Activated CD4-positive, alpha-beta T cell treated with anti-CD3 and anti-CD28 coated beads for 24 hours (primary cell): ENCODE measurements at regions not wholly inside any gene's neighbourhood (a gene's known extent, or its start where the extent isn't known, plus 50 kb on each side); places are given as distances from the start of the nearest gene placed in this dataset.
"Not testable (repeated sequence)": the region's sequence is repeated elsewhere in the genome, so short reads cannot be mapped to it uniquely, and the experiment has no call there.

ENCODE experiments used
- DNase-seq, 2 donors: peaks; one replicate each; pipeline ENCODE4 v3.0.0-alpha.2; 2020; ENCODE audit warnings: low read depth in 2 of 2

DNA sequence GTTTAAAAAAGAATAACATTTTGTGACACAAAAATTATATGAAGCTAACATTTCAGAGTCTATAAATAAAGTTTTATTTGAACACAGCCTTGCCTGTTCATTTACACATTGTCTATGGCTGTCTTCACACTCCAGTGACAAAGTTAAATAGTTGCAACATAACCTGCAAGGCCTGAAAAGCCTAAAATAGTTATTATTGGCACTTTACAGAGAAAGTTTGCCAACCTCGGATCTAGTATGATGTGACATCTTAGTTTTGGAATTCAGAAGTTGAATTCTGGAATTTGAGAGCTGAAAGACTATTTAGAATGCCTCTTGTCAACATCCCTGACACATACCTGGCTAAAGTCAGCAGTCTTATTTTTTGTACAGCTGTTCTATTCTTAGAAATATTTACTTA, 68.3 kb downstream of the DYRK2 start:
- no peak for DNase-seq

DNA sequence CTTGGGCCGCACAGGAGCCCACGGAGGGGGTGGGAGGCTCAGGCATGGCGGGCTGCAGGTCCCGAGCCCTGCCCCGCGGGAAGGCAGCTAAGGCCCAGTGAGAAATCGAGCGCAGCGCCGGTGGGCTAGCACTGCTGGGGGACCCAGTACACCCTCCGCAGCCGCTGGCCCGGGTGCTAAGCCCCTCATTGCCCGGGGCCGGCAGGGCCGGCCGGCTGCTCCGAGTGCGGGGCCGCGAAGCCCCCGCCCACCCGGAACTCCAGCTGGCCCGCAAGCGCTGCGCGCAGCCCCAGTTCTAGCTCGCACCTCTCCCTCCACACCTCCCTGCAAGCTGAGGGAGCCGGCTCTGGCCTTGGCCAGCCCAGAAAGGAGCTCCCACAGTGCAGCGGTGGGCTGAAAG, 70.8 kb downstream of the DYRK2 start:
- not testable (repeated sequence) for DNase-seq

DNA sequence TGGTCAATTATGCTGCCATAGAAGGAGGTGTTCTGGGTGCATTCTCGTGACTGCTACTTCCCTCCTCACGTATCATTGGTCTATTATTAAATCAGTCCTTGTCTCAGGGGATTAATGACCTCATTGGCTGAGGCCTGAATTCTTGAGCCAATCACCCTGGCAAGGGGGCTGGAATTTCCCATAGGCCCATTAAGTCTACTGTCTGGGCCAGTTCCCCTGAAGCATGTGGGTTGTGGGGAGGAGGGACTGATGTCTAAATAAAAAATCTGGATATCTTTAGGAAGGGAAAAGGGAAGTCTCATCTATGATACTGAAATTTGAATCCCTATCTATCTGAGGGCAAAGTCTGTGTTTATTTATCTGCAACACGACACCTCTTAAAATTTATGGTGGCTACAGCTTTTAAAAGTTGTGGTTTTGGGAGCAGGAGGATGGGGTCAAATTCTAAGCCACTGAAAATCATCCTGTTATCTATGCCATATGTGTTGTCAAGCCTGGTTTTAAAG, 71.9 kb downstream of the DYRK2 start:
- DNase-seq = no peak

DNA sequence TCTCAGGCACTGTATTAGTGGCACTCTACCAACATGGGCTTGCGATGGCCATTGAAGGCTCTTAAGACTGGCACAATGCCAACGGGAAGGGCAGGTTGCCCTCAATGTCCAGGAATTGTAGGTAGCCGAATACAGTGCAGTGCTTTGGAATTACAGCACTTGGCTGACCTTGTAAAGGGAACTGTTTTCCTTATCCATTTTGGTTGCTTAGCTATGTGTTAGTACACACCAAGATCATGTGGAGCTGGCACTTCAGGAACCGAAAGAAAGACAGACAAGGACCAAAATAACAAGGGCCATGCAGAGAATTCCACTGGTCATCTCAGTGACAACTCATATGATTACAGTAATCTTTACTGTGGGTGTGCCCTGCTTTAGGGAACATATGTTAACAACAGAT, 72.7 kb downstream of the DYRK2 start:
- no peak for DNase-seq

DNA sequence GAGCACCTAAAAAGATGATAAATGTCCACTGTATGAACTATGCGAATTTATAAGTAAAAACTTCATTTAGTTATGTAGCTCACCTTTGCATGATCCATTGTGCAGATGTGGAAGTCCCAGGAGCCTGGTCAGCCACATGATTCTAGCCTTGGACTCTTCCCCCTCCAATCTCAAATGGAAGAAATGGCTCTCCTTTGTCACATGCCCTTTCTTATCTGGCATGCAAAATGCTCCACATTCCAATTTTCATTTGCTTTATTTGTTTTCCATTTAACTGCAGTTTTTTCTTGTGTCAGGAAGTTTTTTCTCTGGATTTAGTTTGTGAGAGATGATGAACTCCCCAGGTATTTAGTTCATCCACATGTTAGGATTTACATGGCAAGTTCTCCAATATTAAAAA, 73.8 kb downstream of the DYRK2 start:
- DNase-seq = no peak

DNA sequence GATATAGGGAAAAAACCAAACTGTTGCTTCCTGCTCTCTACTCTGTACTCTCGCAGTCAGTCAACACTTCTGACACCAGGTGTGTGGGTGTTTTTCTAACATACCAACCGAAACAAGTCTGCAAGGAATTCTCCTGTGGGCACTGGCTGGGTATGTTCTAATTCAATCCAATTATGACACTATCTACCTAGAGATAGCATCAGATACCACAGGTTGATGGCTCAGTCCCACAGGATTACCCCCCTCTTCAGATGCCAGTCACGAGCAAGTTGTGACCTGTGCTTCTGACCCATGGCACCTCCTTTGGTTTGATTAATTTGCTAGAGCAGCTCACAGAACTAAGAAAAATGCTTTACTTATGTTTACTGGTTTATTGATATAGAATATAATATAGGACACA, 78.3 kb downstream of the DYRK2 start:
- no peak for DNase-seq

DNA sequence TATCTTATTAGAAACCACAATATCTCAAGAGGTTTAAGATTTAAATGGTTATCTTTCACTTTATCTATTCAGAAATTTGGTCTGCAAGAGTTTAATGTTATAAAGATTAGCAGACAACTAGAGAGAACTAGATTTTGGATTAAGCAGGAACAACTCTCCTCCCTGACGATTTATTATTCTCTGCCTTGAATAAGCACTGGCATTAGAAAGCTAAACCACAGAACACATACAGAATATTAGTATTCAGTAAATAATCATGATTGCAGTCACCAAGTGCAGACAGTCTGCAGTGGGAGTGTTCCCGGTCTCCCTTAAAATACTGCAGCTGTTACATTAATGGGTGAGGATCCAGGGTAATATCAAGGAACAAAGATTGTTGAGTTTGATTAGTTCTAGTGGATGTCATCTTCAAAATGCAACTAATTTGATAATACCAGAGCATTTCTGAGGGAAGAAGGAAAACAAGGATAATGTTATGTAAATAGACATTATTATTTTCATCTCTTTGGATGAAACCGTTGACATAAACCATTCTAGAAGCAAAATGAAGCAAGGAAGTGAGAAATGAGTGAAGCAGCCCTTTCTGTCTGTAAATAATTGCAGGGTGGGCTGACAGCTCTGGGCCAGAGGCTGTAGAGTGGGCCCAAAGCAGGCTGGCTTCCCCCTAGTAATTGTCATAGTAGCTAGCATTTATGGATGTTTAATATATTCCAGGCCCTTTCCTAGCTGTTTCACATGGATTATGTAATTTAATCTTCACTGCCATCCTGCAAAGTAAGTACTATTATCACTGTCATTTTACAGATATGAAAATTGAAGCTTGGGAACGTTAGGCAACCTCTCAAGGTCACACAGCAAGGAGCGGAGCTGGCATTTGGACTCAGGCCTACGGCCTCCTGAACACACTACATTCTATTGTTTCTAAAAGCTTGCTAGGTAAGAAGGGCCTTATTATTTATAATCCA, 79.4 kb downstream of the DYRK2 start:
- no peak for DNase-seq

DNA sequence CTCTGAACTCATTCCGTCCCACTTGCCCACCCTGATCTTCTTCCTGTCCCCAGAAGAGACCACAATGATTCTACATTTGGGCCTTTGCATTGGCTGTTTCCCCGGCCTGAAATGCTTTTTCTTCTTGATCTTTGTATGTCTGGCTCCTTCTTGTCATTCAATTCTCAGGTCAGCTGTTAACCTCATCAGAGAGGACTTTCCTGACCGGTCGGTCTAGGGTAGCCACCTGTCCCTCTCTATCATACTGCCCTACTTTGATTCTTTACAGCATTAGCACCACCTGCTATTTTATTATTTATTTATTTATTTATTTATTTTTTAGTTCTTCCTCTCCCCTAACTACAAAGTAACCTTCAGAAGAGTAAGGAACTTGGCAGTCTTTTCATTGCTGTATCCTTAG, 84.3 kb downstream of the DYRK2 start:
- no peak for DNase-seq

DNA sequence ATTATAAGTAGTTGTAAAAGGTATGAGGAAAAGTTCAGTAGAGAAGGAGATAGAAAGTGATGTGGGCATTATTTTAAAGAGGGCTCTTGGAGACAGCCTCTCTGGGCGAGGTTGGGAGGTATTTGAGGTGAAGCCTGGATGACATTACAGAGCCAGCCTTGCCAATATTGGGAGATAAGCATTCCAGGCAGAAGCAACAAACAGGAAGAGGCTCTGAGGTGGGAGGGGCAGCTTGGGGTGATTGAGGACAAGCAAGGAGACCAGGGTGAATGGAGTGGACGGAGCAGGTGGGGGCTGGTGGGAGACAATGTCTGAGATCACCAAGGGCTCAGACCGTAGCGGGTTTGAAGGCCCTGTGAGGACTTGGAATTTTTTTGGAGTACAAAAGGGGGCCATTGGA, 87.3 kb downstream of the DYRK2 start:
- no peak for DNase-seq

DNA sequence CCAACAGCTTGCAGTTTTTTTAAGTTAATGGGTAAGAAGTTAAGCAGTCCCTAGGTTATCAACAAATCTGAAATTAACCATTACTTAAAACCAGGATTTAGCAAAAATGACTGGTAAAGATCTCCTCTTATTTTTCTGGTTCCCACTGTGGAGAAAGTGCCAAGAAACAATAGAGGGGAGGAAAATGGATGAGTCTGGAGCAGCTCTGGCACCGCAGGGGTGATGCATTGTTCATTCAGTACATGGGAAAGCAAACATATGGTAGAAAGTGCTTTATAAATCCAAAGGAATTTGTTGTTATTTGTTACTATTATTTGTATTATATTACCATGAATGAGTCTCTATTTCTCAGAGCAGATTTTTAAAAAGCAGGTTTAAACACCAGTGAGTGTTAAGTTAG, 92.2 kb downstream of the DYRK2 start:
- DNase-seq = no peak

DNA sequence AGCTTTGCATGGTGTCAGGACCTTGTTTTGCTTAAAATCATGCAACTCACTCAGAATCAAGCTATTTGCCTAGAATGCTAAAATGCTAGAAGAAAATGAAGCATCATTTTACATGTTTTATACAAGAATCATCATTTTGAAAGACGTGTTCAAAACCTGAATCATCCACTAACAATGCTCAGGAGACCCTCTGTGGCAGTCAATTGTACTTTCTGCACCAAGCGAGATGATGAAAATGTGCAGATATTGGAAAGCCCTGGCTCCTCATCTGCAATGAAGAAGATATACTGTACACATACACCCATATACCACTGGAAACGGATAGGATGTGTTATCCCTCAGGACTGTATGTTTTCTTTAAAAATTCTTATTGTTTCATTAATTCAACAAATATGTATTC, 92.7 kb downstream of the DYRK2 start:
- DNase-seq = no peak

DNA sequence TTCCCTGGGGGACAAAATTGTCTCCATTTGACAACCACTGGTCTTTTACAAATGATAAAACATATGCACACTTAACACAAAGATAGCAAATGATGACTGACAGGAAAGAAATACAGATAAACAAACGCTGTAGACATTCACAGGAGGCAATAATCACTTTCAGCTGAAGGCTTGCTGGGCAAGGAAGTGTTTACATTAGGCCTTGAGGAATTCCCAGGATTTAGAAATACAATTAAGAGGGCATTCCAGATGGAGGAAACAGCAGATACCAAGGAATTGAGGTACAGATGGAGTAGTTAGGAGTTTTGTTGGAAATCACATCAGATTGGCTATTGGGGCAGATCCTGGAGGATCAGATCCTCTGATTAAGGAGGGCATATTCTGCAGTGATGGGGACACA, 93.9 kb downstream of the DYRK2 start:
- no peak for DNase-seq

DNA sequence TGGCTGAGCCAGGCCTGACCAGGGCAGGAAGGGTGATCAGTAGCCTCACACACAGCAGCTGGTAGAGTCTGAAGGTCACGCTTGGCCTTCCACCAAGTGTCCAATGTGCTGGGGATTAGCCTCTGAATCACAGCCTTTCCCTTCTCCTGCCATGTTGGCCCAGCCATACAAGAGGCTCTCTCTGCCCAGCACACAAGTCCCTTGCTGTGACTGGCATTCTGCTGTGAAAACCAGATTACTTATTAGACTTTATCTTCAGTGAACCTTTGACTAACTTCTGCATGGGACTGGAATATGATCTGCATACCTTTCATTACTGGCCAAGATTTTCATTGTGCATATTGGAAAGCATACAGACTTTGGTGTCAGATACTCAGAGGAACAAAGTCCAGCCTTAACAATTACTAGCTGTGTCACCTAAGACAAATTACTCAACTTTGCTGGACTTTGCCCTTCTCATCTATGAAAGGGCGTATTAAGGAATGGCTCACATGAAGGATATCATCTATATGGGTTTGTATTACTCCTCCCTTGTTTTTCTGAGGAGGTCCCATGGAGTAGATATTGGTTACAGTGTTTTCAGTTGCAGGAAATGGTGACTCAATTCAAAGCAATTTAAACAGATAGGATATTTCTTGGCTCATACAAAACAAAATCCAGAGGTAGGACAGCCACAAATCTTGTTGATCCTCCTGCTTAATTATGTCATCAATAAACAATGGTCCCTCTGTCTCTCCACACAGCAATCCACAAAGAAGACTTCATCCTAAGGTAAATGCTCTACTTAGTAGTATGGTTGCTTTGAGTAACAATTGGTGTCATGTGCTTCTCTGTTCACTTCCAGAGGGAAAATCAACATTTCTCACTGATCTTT, 99.6 kb downstream of the DYRK2 start:
- DNase-seq = no peak

DNA sequence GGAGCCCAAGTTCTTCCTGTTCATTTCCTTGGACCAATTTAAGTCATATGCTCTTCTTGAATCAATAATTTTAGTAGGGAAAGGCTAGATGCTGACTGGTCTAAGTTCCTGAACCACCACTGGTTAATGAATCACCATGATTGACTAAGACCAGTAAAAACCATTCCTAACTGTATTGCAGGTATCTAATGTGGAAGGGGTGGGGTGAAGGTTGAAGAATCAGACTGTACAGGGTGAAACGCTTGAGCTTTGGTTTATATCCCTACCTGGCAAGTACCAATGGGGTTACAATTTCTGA, 100.1 kb downstream of the DYRK2 start:
- DNase-seq = no peak

DNA sequence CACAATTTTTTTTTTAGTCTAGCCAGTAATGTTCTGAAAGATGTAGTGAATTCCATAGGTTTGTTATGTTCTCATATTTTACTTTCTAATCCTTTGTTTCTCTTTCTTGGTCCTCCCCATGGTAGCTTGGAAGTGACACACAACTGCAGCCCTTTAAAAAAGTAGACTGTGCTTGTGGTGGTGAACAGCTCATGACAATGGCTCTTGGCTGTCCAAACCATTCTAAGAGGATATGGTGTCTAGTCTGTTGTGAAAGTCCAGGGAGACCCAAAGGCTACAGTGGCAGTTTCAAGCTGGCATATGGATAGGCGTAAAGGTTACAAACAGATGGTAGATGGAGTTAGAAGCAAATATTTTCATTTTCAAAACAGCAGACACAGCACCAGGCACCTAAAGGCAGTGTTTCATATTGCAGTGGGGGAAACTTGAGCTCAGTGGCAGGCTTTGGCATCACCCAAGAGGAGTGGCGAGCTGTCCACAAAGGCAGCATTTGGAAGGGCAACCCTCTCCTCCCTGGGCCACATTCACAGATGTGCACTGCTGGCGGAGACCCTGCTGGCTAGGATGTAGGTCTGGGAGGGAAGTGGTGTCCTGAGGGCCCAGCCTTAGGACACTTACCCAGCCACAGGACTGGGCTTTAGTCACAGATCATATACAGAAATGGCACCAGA, 102.1 kb downstream of the DYRK2 start:
- no peak for DNase-seq

DNA sequence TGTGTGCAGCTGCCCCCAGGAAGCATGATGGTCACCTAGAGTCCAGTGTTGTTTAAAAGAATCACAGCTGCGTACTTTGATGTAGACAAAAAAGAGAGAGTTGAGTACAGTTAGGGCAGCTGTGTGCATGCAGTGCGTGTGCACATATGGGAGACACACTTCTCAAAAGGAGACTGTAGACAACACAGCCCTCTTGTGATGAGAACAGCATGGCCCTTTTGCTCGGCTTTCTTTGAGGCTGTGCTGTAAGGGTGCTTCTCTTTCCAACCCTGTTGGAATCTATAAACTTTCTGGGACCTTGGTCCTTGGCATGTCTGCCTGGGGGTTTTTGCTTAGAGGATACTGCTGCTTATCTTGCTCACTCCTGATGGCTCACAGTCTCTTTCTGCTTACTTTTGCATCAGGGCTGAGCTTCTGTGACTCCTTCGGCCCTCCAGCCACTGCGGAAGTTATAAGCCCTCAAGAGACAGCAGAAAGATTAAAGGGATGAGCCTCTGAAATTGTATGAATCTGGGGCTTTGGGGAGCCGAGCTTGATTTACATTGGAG, 102.9 kb downstream of the DYRK2 start:
- no peak for DNase-seq

DNA sequence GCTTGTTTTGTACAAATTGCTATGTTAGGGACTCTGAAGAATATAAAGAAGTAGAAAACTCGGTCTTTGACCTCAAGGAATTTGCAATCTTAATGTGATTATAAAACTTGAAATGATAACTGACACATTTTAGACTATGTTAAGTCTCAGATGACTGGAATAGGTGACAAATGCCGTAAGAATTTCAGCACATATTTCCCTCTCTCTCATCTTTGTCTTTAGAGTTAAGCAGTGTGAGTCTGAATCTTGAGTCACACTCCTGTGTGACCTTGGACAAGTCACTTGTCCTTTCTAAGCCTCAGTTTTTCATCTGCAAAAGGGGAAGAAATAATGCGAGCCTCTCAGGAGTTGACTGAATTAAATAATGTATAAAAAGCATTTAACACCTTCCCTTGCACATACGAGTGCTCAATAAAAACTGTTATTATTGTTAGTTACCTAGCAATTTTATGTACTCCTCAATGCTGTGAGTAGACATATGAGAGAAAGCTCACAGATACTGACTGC, 103.7 kb downstream of the DYRK2 start:
- DNase-seq = no peak

DNA sequence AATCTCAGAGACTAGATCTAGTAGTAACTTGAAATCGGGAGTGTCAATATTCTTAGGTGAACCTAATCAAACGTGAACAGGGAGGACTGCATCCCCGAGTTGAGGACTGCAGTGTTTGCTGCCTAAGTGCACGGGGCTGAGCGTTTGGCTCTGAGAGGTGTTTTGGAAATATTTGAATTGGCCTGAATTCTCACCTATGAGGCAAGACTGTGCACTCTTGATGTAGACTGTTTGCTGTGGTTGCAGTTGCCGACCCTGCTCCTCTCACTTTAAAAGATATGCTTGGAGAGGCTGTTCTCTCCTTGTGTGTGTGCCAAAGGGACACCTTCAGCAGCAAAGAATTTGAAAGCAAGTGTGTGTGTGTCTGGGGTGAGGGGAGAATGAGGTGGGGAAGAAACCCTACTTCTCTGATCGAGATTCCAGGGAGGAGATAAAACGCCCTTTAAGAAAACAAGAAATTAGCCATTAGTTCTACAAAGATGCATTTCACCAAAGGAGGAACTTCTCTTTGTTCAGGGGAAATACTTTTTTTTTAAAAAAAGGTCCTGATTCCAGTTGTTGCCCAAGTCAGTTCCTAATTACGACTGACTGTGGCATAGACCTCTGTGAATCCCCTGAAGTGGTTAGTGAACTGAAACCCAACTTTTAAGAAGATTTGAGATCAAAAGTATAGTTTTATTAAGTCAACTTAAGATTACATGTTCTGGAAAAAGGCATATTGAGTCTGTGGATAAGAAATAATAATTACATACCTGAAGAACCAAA, 106.6 kb downstream of the DYRK2 start:
- DNase-seq = no peak

DNA sequence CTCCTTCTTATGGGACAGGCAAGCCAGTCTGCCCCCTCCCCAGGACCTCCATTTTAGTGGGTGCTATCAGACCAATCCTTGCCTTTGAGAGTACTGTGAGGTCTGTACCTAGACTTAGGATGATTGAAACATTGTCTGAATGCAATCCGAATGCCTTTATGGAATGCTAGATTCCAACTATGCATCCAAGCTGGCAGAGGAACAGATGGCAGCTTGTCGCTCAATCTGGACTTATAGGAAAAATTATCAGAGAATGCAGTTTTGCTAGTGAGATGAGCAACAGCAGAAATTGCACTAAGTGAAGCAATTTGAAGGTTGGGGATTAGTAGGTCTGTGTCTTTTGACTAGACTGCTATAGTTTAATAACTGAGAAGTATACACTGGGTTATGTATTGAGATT, 109.1 kb downstream of the DYRK2 start:
- no peak for DNase-seq

DNA sequence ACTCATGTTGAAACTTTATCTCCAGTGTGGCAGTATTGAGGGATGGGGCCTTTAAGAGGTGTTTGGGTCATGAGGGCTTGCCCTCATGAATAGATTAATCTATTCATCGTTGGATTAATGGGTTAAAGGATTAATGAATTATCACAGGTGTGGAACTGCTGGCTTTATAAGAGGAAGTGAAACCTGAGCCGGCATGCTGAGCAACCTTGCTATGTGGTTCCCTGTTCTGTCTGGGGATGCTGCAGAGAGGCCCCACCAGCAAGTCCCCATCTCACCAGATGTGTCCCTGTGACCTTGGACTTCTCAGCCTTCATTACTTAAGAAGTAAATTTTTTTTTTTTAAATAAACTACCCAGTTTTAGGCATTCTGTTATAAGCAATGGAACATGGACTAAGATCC, 109.6 kb downstream of the DYRK2 start:
- no peak for DNase-seq

DNA sequence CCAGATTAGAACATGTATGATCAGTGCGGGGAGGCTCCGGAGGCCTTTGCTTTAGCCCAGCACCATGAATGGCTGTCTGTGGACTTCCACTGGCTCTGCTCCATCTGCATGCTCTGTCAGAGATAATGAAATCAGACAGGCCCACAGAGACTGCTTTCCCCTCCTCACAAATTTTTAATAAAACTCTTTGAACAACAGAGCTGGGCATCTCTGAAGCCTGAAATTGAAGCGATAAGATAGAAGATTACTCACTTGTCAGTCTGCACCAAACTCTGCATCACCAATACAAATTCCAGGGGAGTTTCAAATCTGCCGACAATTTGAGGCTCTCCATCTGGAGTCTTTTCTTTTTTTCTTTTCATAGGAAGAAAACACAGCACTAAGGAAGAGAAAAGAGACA, 110.0 kb downstream of the DYRK2 start:
- DNase-seq = no peak
